NCI-H1105 (cell line): ENCODE measurements at regions not wholly inside any gene's neighbourhood (a gene's known extent, or its start where the extent isn't known, plus 50 kb on each side); places are given as distances from the start of the nearest gene placed in this dataset.
"Not testable (repeated sequence)": the region's sequence is repeated elsewhere in the genome, so short reads cannot be mapped to it uniquely, and the experiment has no call there.

Source experiments
- DNase-seq: peaks from one replicate; lab custom pipeline; 2025; lab: John Stamatoyannopoulos, UW

GRCh38 chr3:101950510-101950909 is 101.2 kb downstream of the NFKBIZ start:
- DNase-seq: no peak

DNA sequence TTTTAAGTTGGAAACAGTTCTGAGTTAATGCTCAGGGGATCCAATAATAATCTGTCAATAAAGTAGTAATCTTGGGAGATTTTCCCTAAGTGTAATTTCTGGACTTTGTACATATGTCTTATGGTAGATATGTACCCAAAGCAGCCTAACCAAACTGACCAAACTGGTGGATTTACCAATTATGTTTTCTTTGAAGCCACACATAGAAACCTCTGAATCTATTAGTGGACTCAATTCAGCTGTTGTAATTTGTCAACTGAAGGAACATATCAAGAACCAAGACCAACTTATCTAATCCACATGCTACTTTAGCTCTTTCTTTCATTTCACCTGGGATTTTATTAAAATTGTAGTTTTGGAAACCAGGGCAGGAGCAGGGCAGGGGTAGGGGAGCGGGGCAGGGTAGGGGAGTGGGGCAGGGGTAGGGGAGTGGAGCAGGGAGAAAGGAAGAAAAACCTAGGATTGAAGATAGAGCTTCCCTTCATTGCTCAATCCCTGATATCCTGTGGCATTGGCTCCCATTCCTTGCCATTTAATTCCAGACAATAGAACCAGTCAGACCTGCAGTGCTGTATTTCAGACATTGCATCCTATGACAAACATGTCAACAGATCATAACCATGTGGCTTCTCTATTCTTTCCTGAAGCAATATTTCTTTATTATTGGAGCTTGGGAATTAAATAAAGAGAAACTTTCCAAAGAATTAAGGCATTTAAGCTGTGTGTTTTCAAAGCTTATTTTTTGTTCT is 101.8 kb downstream of the NFKBIZ start:
- no peak for DNase-seq

DNA sequence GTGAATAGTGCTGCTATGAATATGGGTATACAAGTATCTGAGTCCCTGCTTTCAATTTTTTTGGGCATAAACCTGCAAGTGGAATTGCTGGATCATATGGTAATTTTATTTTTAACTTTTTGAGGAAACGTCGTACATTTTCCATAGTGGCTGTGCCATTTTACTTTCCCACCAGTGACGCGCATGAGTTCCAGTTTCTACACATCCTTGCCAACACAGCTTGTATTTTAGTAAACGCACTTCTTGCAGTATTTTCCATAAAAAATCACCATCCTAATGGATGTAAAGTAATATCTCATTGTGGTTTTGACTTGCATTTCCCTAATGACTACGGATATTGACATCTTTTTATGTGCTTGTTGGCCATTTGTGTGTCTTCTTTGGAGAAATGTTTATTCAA is 105.0 kb downstream of the NFKBIZ start:
- no peak for DNase-seq

DNA sequence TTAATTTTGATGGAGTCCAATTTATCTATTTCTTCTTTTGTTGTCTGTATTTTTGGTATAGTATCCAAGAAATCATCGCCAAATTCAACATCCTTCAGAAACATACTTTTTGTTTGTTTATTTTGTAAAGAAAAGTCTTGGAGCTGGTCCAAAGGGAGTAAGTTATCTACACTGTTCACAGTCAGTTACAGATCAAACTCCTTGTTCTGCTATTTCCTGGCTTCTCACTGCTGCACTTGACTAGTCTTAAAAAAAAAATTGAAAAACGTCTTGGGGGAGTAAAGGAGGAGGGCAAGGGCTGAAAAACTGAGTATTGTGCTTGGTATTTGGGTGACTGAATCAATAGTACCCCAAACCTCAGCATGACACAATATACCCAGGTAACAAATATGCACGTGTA is 105.6 kb downstream of the NFKBIZ start:
- no peak for DNase-seq

- DNase-seq: no peak
These were observed 112.7 kb downstream of the NFKBIZ start for GRCh38 chr3:101962055-101962454.

DNA sequence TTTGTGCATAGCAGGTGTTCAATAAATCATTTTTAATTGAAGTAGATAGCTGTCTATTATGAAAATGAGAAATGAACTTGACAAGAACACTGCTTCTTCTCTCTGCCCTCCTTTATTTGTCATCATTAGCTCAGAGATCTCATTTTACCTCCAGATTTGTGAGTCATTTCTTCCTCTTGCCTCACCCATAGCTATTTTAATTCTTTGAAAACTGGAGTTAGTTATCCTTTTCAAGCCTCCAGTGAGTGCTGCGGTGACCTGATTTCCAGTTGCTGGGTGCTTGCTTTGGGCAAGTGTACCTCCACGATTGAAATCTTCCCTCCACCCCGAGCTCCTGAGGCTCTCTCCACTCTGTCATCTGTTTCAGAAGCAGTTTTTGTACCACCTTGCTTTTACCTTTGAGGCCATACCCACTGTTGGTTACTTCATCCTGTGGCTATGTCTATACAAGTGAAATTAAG is 114.6 kb downstream of the NFKBIZ start:
- no peak for DNase-seq

GRCh38 chr3:101964861-101965260 is 115.5 kb downstream of the NFKBIZ start:
- DNase-seq: no peak

DNA sequence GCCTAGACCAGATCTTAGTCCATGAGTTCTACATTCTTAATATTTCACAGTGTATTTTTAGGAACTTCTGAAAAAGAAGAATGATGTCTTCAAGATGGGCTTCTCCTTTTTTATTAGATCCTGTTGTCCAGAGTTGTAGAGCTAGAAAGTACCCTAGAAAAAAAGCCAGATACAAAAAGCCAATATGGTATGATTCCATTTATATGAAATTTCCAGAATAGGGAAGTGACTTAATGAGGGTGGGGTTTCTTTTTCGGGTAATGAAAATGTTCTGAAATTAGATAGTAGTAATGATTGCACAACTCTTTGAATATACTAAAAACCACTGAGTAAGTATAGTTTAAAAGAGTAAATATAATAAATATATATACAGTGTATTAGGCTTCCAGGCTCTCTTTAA is 116.9 kb downstream of the NFKBIZ start:
- DNase-seq: no peak

- no peak for DNase-seq
These were observed 120.9 kb downstream of the NFKBIZ start for GRCh38 chr3:101970212-101970611.

DNA sequence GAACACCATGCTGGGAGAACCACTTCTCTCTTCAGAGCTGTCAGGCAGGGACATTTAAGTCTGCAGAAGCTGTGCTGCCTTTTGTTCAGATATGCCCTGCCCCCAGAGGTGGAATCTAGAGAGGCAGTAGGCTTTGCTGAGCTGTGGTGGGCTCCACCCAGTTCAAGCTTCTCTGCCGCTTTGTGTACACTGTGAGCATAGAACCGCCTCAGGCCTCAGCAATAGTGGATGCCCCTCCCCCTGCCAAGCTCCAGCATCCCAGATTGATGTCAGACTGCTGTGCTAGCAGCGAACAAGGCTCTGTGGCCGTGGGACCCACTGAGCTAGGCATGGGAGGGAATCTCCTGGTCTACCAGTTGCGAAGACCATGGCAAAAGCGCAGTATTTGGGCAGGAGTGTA is 121.6 kb downstream of the NFKBIZ start:
- DNase-seq: no peak

- no peak for DNase-seq
These were observed 123.3 kb downstream of the NFKBIZ start for GRCh38 chr3:101972430-101973162.

GRCh38 chr3:101973163-101973505 is 123.8 kb downstream of the NFKBIZ start:
- no peak for DNase-seq

DNA sequence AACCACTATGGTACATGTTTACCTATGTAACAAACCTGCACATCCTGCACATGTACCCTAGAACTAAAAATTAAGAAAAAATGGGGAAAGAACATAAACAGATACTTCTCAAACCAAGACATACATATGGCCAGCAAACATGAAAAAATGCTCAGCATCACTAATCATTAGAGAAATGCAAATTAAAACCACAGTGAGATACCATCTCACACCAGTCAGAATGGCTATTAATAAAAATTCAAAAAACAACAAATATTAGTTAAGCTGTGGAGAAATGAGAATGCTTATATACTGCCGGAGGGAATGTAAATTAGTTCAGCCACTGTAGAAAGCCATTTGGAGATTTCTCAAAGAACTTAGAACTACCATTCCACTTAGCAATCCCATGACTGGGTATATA is 126.1 kb downstream of the NFKBIZ start:
- DNase-seq: not testable (repeated sequence)

DNA sequence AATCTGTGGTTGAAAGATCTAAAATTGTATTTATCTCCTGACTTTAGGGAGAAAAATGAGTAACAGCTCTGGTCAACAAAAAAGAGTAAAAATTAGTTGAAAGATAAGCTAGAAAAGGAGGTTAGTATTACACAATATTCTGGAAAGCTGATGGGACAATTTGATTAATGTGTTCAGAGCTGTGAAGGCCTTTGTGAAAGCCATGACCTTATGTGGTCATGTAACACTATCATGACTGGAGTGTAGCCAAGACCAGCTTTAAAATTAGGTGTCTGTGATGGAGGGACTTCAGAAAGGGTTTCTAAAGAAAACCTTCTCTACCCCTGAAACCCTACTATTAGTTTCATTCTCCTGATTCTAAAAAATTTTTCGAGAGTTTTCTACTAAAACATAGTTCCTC is 127.2 kb downstream of the NFKBIZ start:
- DNase-seq: no peak

DNA sequence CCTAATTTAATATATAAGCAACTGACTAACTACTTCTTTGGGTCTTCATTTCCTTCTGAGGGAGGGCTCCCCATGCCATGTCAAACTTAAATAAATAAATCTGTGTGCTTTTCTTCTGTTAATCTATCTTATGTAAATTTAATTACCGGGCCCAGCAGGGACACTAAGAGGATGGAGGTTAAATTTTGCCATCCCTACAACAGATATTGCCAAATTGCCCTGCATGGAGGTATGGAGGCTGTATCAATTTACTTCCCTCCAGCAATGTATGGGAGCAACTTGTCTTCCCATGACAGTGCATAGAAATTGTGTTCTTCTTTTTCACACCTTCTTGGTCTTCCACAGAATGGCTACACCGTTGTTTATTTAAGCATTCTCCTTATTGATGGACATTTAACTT is 129.0 kb downstream of the NFKBIZ start:
- no peak for DNase-seq

DNA sequence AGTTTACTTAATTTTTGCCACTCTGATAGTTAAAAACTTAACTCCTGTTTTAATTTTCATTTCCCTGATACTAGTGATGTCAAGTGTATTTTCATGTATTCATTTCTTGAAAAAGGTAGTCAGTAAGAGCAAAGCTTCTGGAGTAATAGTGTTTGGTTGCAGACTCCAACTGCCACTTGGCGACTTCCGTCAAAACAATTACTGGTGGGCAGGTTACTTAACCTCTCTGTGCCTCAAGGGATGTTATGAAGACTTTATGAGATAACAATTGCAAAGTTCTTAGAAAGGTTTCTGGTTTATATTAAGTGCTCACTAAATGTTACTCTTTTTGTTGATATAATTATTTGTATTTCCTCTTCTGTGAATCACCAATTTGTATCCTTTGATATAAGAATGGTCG is 129.7 kb downstream of the NFKBIZ start:
- no peak for DNase-seq

DNA sequence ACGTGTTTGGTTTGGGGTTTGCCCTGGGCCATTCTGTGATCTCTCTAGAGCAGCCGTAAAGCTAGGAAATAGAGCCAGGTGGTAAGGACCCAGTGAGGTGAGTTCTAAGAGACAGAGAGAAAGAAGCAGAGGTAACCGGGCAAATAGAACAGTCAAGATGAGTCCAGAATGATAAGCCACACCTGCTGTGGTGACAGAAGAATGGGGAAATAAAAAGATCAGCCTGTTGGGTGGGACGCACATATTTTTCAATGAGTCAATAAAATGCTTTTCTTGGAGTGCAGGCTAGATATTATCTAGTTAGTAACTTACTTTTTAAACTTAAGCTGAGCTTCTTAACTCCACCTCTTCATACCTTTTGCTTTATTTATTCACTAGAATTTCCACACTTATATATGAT is 135.0 kb downstream of the NFKBIZ start:
- no peak for DNase-seq

DNA sequence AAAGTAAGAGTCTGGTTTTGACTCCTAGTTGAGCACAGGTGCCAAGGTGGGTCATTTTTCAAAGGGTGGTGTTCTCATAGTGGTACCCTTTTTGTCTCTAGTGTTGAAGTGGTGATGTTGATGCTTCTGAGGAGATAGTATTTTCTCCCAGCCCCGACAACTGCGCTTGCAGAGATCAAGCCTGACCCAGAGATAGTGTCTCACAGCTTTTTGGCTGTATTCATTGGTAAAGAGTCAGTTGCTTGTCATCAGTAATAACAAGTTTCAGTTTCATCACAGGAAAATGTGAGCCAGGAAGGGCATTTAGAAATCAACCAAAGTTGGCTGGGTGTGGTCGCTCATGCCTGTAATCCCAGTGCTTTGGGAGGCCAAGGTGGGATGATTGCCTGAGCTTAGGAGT is 139.3 kb downstream of the NFKBIZ start:
- no peak for DNase-seq

GRCh38 chr3:101989578-101990200 is 140.4 kb downstream of the NFKBIZ start:
- no peak for DNase-seq

- no peak for DNase-seq
These were observed 143.5 kb downstream of the NFKBIZ start for GRCh38 chr3:101992863-101993262.

- DNase-seq: no peak
These were observed 145.1 kb downstream of the NFKBIZ start for GRCh38 chr3:101994386-101994785.

DNA sequence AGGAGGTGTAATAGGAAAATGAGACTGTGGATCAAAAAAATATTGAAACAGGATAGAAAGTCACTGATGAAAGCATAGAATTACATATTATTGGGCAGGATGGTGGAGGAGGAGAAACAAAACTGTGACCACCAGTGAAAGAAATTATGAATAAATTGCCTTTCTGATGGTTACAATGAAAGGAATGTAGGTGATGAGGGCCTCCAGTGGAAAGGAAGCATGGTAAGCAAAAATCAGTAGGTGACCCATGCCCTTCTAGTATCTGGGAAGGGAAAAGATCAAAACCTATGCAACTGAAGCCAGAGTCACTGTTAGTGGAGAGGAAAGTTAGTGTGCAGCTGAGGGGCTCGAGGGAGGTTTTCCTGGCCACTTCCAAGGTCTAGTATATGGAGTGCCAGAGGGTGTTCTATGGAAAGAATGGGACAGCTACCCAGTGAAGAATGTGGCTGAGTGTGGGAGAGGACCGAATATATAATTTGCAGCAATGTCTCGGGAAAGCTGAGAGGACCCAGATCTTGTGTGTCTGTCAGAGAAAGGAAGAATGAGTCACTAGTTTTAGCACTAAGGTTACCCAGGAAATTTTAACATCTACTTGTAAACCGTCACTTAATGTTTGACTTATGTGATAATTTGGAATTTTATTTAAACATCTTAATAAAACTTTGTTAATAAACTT is 146.2 kb downstream of the NFKBIZ start:
- no peak for DNase-seq

GRCh38 chr3:101996832-101997231 is 147.5 kb downstream of the NFKBIZ start:
- DNase-seq: no peak
